ENCODE measurements at regions not wholly inside any gene's neighbourhood (a gene's known extent, or its start where the extent isn't known, plus 50 kb on each side); places are given as distances from the start of the nearest gene placed in this dataset.

GRCh38 chr18:7464245-7464966, 102.7 kb upstream of the PTPRM start:
- Histone ChIP-seq H3K27ac (no peak overlapping the region), H3K36me3 (no peaks in the 10 kb centered on the region), H3K27me3 (no peaks in the 10 kb centered on the region), H3K4me1 (no peaks in the 10 kb centered on the region), H3K9me3 (no peaks in the 10 kb centered on the region), H3K4me3 (no peak overlapping the region)
- no peak for FAIRE-seq
- TF ChIP-seq, protein P1, sequence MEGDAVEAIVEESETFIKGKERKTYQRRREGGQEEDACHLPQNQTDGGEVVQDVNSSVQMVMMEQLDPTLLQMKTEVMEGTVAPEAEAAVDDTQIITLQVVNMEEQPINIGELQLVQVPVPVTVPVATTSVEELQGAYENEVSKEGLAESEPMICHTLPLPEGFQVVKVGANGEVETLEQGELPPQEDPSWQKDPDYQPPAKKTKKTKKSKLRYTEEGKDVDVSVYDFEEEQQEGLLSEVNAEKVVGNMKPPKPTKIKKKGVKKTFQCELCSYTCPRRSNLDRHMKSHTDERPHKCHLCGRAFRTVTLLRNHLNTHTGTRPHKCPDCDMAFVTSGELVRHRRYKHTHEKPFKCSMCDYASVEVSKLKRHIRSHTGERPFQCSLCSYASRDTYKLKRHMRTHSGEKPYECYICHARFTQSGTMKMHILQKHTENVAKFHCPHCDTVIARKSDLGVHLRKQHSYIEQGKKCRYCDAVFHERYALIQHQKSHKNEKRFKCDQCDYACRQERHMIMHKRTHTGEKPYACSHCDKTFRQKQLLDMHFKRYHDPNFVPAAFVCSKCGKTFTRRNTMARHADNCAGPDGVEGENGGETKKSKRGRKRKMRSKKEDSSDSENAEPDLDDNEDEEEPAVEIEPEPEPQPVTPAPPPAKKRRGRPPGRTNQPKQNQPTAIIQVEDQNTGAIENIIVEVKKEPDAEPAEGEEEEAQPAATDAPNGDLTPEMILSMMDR (IDR thresholded peaks at IDR 0.05) = no peak
- no peak for DNase-seq
- ATAC-seq = no peak
- intact Hi-C loops (cut with DNase I) = no loop called here
- 95 to 98% methylated on average over 1 of the region's 1 CpG for WGBS, 2 donors

DNA sequence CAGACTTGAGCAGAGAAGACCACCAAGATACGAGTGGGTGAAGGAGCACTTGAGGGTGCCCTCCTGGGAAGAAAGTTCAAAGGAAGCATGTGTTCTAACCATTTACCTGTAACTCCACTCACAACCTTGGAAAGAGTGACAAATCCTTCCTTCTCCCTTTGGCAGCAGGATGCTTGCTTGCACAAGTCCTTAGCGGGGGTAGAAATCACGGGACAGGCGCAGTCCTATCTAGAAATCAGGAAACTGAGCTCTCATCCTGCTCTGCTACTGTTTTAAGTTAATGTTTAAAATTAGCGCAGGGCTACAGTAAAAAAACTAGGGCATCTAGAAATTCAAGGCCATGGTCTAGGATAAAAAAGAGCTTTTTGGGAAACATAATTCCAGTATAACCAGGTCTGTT, 100.9 kb upstream of the PTPRM start:
- Histone ChIP-seq H3K4me3 (no peak overlapping the region), H3K4me1 (no peaks in the 10 kb centered on the region), H3K27me3 (no peaks in the 10 kb centered on the region), H3K9me3 (no peaks in the 10 kb centered on the region), H3K27ac (peak overlapping the region in 1 of 4 donors; percentile 33), H3K36me3 (no peaks in the 10 kb centered on the region)
- TF ChIP-seq, protein P1 (IDR thresholded peaks at IDR 0.05) = no peak
- DNase-seq = no peak
- intact Hi-C loops (cut with DNase I) = no loop called here
- 11 to 15% methylated on average over 5 of the region's 5 CpGs for WGBS, 2 donors
- peak in 3 of 4 donors; percentile 59 to 70 (median 61) for ATAC-seq
- no peak for FAIRE-seq

DNA sequence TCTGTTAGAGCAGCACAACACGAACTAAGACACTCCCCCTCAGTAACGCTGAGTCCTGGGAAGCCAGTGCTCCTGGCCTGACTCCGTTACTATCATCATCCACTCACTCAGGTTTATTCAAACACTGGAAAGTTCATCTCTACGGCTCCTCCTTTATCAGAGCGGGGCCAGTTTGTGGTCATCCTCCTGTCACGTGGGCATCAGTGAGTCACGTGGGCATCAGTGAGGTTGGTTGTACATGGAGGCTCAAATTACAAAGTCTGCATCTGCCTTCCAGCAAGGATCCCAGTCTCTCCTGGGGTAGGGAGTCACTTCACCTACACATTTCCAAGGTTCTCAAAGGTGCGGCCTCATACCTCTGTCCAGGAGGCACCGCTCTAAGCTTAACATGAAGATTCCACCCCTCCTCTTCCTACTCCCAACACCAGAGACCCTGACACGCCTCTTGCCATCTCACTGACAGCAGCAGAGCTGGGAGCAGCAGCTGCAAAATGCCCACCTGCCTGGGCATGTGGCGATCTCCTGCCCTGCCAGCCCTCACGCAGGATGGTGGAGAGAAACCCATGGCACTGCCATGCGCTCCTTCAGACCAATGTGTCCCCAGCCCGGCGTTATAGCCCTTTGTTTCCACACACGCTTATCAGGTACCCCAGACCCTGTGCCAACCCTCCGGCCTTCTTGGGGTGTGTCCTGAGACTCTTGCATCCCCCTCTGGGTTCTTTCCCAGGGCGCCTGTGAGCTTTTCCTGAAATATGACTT, 99.2 kb upstream of the PTPRM start:
- no peak overlapping the region for H3K4me3 ChIP-seq
- H3K27ac ChIP-seq = no peak overlapping the region
- no peaks in the 10 kb centered on the region for H3K4me1 ChIP-seq
- no peaks in the 10 kb centered on the region for H3K36me3 ChIP-seq
- intact Hi-C loops (cut with DNase I) = no loop called here
- no peak for FAIRE-seq
- ATAC-seq = no peak
- no peak for DNase-seq
- WGBS, 2 donors = 86% methylated on average over 18 of the region's 18 CpGs
- H3K27me3 ChIP-seq = no peaks in the 10 kb centered on the region
- TF ChIP-seq, protein P1 (IDR thresholded peaks at IDR 0.05) = no peak
- H3K9me3 ChIP-seq = no peaks in the 10 kb centered on the region

DNA sequence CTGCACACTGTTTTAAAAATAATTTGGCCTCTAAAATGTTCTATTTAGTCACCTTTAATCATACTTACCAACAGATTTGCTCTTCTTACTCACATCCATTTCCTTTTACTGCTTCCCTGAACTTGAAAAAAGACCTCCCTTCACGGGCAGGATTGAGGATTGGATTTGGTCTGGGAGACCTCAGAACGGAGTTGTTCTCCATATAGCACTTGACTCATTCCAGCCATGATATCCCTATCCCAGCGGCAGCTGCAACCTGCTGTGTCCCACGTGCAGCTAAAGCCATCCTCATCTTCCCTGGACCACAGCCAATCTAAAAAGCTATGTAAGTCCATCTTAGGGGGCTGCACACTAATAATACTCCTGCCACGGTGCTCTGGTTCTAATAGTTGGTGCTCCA, 97.0 kb upstream of the PTPRM start:
- intact Hi-C loops (cut with DNase I) = no loop called here
- no peak for ATAC-seq
- no peak for DNase-seq
- H3K27me3 ChIP-seq = no peaks in the 10 kb centered on the region
- H3K36me3 ChIP-seq = no peaks in the 10 kb centered on the region
- H3K4me1 ChIP-seq = no peaks in the 10 kb centered on the region
- FAIRE-seq = no peak
- no peaks in the 10 kb centered on the region for H3K9me3 ChIP-seq
- no peak overlapping the region for H3K27ac ChIP-seq
- TF ChIP-seq, protein P1 (IDR thresholded peaks at IDR 0.05) = no peak
- WGBS, 2 donors = 70 to 79% methylated on average over 5 of the region's 5 CpGs
- H3K4me3 ChIP-seq = no peak overlapping the region

- WGBS, 2 donors = 88 to 89% methylated on average over 3 of the region's 3 CpGs
- FAIRE-seq (no peak), ATAC-seq (no peak), DNase-seq (no peak)
- H3K36me3 ChIP-seq = no peaks in the 10 kb centered on the region
- TF ChIP-seq, protein P1 (IDR thresholded peaks at IDR 0.05) = no peak
- no peaks in the 10 kb centered on the region for H3K9me3 ChIP-seq
- no peak overlapping the region for H3K4me3 ChIP-seq
- H3K27ac ChIP-seq = no peak overlapping the region
- no peaks in the 10 kb centered on the region for H3K4me1 ChIP-seq
- intact Hi-C loops (cut with DNase I) = no loop called here
- H3K27me3 ChIP-seq = no peaks in the 10 kb centered on the region
These were observed 96.6 kb upstream of the PTPRM start for GRCh38 chr18:7470503-7470902.
